ENCODE measurements at regions not wholly inside any gene's neighbourhood (a gene's known extent, or its start where the extent isn't known, plus 50 kb on each side); places are given as distances from the start of the nearest gene placed in this dataset.
"Not testable (repeated sequence)": the region's sequence is repeated elsewhere in the genome, so short reads cannot be mapped to it uniquely, and the experiment has no call there.

- in situ Hi-C loops (cut with MboI; ENCODE audit: low sequenced_read_pairs) = no loop called here
Observed at GRCh38 chr14:23895053-23895419, 58.5 kb upstream of the DHRS4 start.

GRCh38 chr14:23895480-23895879 lies 58.1 kb upstream of the DHRS4 start:
- in situ Hi-C loops (cut with MboI; ENCODE audit: low sequenced_read_pairs) = no loop called here

- in situ Hi-C loops (cut with MboI; ENCODE audit: low sequenced_read_pairs) = no loop called here
Observed at GRCh38 chr14:23896609-23897153, 56.9 kb upstream of the DHRS4 start.

GRCh38 chr14:23897291-23897690 lies 56.3 kb upstream of the DHRS4 start:
- in situ Hi-C loops (cut with MboI; ENCODE audit: low sequenced_read_pairs) = not testable (repeated sequence)

GRCh38 chr14:23898359-23898758 lies 55.2 kb upstream of the DHRS4 start:
- in situ Hi-C loops (cut with MboI; ENCODE audit: low sequenced_read_pairs) = not testable (repeated sequence)

- in situ Hi-C loops (cut with MboI; ENCODE audit: low sequenced_read_pairs) = no loop called here
Observed at GRCh38 chr14:23899788-23900187, 53.8 kb upstream of the DHRS4 start.

GRCh38 chr14:23903442-23903841 lies 50.1 kb upstream of the DHRS4 start:
- in situ Hi-C loops (cut with MboI; ENCODE audit: low sequenced_read_pairs) = no loop called here

Measured in HL-60/S4 treated with retinoic acid at 250 ng/mL for 4 days and 3 days (cell line).